Mammary epithelial cell (primary cell): ENCODE measurements at regions not wholly inside any gene's neighbourhood (a gene's known extent, or its start where the extent isn't known, plus 50 kb on each side); places are given as distances from the start of the nearest gene placed in this dataset.

Experiments used
- CTCF ChIP-seq, 2 donors: IDR thresholded peaks in 1 of 2; conservative IDR thresholded peaks in 1 of 2; 2 replicates each; pipeline ENCODE4 v1.5.1; 2011 to 2012; ENCODE audit warnings: inconsistent platforms in 2 of 2, low read length in 2 of 2, mild to moderate bottlenecking in 2 of 2, control low read depth in 1 of 2, low read depth in 1 of 2; ENCODE audit not compliant: insufficient read depth in 1 of 2; ENCODE audit errors: extremely low read depth in 1 of 2
- EZH2 ChIP-seq: IDR thresholded peaks from 2 replicates; pipeline ENCODE4 v1.6.1; 2012; ENCODE audit warnings: low read length, inconsistent platforms, borderline replicate concordance

DNA sequence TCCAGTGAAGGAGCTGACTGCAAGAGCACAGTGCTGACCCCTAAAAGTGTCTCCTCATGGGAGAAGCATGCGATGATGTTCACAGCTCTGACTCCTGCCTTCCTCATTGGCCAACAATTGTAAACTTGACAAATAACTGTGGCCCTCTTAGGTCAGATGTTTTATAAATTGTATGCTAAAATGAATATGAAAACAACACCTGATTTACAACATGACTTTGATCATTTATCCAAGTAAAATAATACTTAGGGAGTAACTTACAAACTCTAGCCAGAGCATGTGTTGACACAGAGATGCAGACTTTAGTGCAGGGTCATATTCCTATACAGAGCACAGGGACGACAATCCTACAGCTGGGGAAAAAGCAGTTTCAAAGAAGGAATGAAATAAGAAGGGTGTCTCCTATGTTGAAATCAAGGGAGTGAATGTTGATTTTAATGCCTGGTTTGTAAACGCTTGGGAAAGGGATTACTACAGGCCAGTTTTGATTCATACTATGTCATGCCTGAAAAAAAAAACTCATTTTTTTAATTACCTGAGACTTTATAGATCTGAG, 391.4 kb upstream of the AKR1E2 start:
- no peak for TF ChIP-seq CTCF (conservative IDR thresholded peaks at IDR 0.05 in 1 of 2, IDR thresholded peaks at IDR 0.05 in 1 of 2; ENCODE audit: extremely low read depth in 1 of 2, insufficient read depth in 1 of 2, low read depth in 1 of 2, low read length in 2 of 2)
- TF ChIP-seq EZH2: no peak
